Kidney (tissue), 13 donors: ENCODE measurements at regions not wholly inside any gene's neighbourhood (a gene's known extent, or its start where the extent isn't known, plus 50 kb on each side); places are given as distances from the start of the nearest gene placed in this dataset.

Experiments
- DNase-seq, 5 donors: peaks; one replicate each; pipeline ENCODE4 v3.0.0-alpha.2; 2013 to 2020
- FAIRE-seq: peaks from 2 replicates; lab custom pipeline; 2012; peaks lifted over from hg19 to GRCh38; lab: Jason Lieb, UNC
- H3K27ac ChIP-seq, 2 donors: one replicate each; pipeline ENCODE4 v1.7.0; 2013; ENCODE audit warnings: low read depth in 2 of 2, low read length in 2 of 2, inconsistent platforms in 1 of 2
- H3K27me3 ChIP-seq: one replicate; pipeline ENCODE4 v1.7.1; 2013; ENCODE audit warnings: low read length, inconsistent platforms; ENCODE audit not compliant: control insufficient read depth, insufficient read depth
- H3K36me3 ChIP-seq, 3 donors: one replicate each; pipeline versions ENCODE4 v1.7.0 to v1.7.1; 2013; ENCODE audit warnings: low read length in 3 of 3, control low read depth in 1 of 3, inconsistent platforms in 1 of 3; ENCODE audit not compliant: insufficient read depth in 3 of 3, control insufficient read depth in 2 of 3
- H3K4me1 ChIP-seq, 3 donors: one replicate each; pipeline versions ENCODE4 v1.7.0 to v1.7.1; 2013; ENCODE audit warnings: low read length in 3 of 3, inconsistent platforms in 1 of 3, low read depth in 1 of 3; ENCODE audit not compliant: control insufficient read depth in 2 of 3, insufficient read depth in 2 of 3
- H3K4me3 ChIP-seq, 3 donors: one replicate each; pipeline versions ENCODE4 v1.7.0 to v1.8.1; 2013; ENCODE audit warnings: low read length in 3 of 3, control low read depth in 1 of 3, inconsistent platforms in 1 of 3
- H3K9ac ChIP-seq, 3 donors: one replicate each; pipeline versions ENCODE4 v1.7.0 to v1.7.1; 2013; ENCODE audit warnings: low read length in 3 of 3, control low read depth in 1 of 3, inconsistent platforms in 1 of 3
- H3K9me3 ChIP-seq, 3 donors: one replicate each; pipeline versions ENCODE4 v1.7.0 to v1.7.1; 2013; ENCODE audit warnings: low read length in 3 of 3, control low read depth in 1 of 3, inconsistent platforms in 1 of 3; ENCODE audit not compliant: control insufficient read depth in 2 of 3, insufficient read depth in 1 of 3
- CTCF ChIP-seq: IDR thresholded peaks from 3 replicates; pipeline ENCODE4 v1.5.1; 2012; ENCODE audit warnings: mild to moderate bottlenecking, moderate library complexity, borderline replicate concordance; ENCODE audit not compliant: insufficient read depth; ENCODE audit errors: extremely low read depth
- intact Hi-C: fragments of 100-400 bp; cut with DNase I; formaldehyde crosslinking; loops from one replicate; pipeline ENCODE4 v1.11.1; 2022
- donor health status: control.
- donor health status: control.
- donor health status: control.
- donor health status: control.
- donor health status: control.
- donor health status: DM: yes; HTN: yes; CAD: no.
- donor health status: Normal renal cell carcinoma (clear cell type).

GRCh38 chr7:145252031-145252430, 416.2 kb upstream of the TPK1 start:
- intact Hi-C loops: no loop called here
- FAIRE-seq: no peak

GRCh38 chr7:145224775-145225174, 388.9 kb upstream of the TPK1 start:
- intact Hi-C loops: no loop called here
- no peaks in the 10 kb centered on the region for H3K4me1 ChIP-seq
- no peak for TF ChIP-seq CTCF
- H3K36me3 ChIP-seq: no peaks in the 10 kb centered on the region
- H3K27ac ChIP-seq: no peak overlapping the region
- no peak for DNase-seq
- no peak overlapping the region for H3K9ac ChIP-seq
- FAIRE-seq: no peak
- no peak overlapping the region for H3K4me3 ChIP-seq
- H3K27me3 ChIP-seq: no peaks in the 10 kb centered on the region
- no peaks in the 10 kb centered on the region for H3K9me3 ChIP-seq

More at GRCh38 chr7:145252031-145252430, 416.2 kb upstream of the TPK1 start:
- no peak overlapping the region for H3K9ac ChIP-seq
- no peaks in the 10 kb centered on the region for H3K27me3 ChIP-seq
- no peak overlapping the region for H3K27ac ChIP-seq
- H3K4me3 ChIP-seq: no peak overlapping the region
- H3K36me3 ChIP-seq: no peaks in the 10 kb centered on the region
- H3K4me1 ChIP-seq: no peaks in the 10 kb centered on the region
- no peak for DNase-seq
- H3K9me3 ChIP-seq: peaks cover 0 to 2% (median 0%) of the 10 kb centered on the region in 3 donors
- TF ChIP-seq CTCF: no peak

GRCh38 chr7:145219461-145219860, 383.6 kb upstream of the TPK1 start:
- Histone ChIP-seq H3K9me3 (no peaks in the 10 kb centered on the region), H3K9ac (no peak overlapping the region), H3K4me1 (no peaks in the 10 kb centered on the region), H3K36me3 (no peaks in the 10 kb centered on the region), H3K27ac (no peak overlapping the region), H3K4me3 (no peak overlapping the region), H3K27me3 (no peaks in the 10 kb centered on the region)
- no peak for TF ChIP-seq CTCF
- no peak for DNase-seq
- FAIRE-seq: no peak
- intact Hi-C loops: no loop called here

GRCh38 chr7:145216866-145217265, 381.0 kb upstream of the TPK1 start:
- Histone ChIP-seq H3K9ac (no peak overlapping the region), H3K27me3 (no peaks in the 10 kb centered on the region), H3K36me3 (no peaks in the 10 kb centered on the region), H3K27ac (no peak overlapping the region), H3K9me3 (no peaks in the 10 kb centered on the region), H3K4me1 (no peaks in the 10 kb centered on the region), H3K4me3 (no peak overlapping the region)
- TF ChIP-seq CTCF: no peak
- FAIRE-seq (no peak), DNase-seq (no peak)
- intact Hi-C loops: no loop called here
